Renal cortex interstitium (tissue), 11 donors: ENCODE measurements at regions not wholly inside any gene's neighbourhood (a gene's known extent, or its start where the extent isn't known, plus 50 kb on each side); places are given as distances from the start of the nearest gene placed in this dataset.
A peak's percentile ranks its signal among the peaks of the same experiment; 100 is the strongest.

Experiments used
- DNase-seq, 11 donors: peaks; one replicate each; pipeline ENCODE4 v3.0.0-alpha.2; 2013; ENCODE audit warnings: low read depth in 9 of 11, low spot score in 4 of 11; ENCODE audit errors: extremely low read depth in 1 of 11

- DNase-seq = no peak
These were observed 881.3 kb upstream of the NR2F2 start for GRCh38 chr15:95449230-95449628.

DNA sequence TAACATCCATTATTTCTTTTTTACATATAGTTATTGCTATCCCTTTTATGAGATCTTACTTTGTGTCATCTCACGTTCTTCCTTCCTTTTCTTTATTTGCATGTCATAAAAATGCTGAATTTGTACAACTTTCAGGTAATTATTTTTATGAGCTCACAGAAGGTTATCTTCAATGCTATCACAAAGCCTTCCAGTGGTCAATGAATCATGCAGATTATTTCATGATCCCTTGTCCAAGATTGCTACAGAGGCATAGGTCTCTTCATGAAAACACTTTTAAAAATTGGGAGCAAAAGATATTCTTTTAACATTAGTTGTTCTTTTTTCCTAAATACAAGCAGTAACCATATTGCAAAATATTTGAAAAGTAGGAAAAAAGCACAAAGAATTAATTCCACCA is 880.1 kb upstream of the NR2F2 start:
- no peak for DNase-seq

DNA sequence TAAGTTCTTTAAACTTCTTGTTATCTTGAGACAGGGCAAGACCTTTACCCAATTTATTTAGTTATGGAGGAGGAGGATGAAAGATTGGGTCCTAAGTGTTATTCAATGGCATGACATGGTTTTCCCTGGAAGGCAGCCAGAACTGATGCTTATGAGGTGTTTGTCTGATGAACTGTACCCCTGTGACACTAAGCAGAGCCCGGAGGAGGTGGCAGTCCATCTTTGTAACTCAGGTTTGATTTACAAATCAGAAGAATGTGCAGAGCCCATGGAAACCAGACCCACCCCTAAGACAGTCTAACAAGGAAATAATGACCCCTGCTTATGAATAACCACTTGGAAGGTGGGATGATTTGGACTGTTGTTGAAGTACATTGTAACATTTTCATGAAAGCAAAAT is 878.6 kb upstream of the NR2F2 start:
- no peak for DNase-seq

- no peak for DNase-seq
These were observed 875.9 kb upstream of the NR2F2 start for GRCh38 chr15:95454403-95455262.

- no peak for DNase-seq
These were observed 873.0 kb upstream of the NR2F2 start for GRCh38 chr15:95457520-95457919.

DNA sequence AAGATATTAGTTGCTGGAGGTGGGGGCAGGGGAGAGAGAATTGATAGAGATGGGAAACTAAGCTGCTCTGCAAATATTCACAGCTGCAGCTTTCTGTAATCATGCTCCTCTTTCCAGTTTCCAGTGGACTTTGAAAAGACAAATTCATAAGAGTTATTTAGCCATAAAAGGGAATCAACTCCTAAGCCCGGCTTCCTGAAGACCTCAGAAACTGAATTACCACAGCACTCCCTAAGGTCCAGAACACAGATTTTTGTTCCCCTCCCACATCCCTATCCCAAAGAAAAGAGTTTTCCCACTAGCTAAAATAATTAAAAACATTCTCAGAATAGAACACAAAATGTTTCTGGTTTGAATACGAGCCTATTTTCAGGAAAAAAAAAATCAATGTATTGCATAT is 871.8 kb upstream of the NR2F2 start:
- DNase-seq = no peak

GRCh38 chr15:95459273-95459672 is 871.2 kb upstream of the NR2F2 start:
- no peak for DNase-seq

GRCh38 chr15:95464509-95464908 is 866.0 kb upstream of the NR2F2 start:
- peak in 8 of 11 donors; percentile 62 to 90 (median 85) for DNase-seq

DNA sequence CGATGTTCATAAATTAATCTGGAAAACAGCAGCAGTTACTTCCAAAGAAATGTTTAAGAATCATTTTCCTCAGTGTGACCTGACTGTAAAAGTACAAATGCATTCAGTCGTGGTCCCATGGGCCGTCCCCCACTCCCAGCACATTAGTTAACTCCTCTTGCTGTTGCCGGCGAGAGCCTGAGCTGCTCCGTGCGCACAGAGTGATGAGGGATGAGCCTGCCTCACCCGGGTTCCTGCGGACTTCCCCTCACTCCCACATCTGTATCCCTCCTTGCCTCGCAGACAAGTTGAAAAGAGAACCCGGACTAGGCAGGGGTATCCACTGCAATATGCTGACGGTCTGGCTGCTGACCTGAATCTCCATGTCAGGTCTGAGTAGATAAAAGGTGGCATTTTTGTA is 861.7 kb upstream of the NR2F2 start:
- DNase-seq = no peak

- DNase-seq = no peak
These were observed 861.0 kb upstream of the NR2F2 start for GRCh38 chr15:95469496-95470000.

DNA sequence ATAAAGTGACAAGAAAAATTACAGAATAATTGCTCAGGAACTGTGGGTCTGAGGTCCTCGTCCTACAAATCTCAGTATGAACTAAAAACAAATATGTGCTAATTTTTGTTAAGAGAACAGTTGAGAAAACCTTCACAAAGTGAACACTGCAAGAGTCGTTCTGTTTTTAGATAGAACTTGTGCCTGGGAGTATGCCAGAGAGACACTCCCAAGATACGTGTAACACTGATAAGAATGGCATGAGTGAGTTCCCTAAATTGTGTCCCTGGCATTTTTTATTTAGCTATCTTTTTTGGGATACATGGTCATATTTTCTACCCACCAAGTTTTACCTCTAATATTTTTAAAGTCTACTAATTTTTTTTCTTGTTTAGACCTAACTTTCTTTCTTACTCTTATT is 860.0 kb upstream of the NR2F2 start:
- no peak for DNase-seq

GRCh38 chr15:95470997-95471689 is 859.4 kb upstream of the NR2F2 start:
- no peak for DNase-seq

DNA sequence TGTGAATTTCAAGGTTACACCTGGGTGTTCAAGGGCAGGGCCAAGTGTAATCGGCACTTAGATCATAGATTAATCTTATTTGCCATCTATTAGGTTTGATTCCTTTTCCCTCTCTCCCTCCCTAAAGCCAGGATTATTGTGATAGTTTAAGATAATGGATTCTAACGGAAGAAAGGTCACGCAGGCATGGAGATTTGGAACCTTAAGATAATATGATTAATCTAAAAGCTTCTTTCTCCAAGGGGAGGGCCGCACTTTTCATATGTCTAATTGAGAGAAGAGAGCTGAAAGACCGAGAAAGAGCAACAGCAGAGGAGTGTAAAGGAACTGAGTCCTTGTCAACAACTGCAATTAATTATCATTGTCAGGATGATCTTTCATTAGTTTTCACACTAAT is 858.8 kb upstream of the NR2F2 start:
- no peak for DNase-seq

DNA sequence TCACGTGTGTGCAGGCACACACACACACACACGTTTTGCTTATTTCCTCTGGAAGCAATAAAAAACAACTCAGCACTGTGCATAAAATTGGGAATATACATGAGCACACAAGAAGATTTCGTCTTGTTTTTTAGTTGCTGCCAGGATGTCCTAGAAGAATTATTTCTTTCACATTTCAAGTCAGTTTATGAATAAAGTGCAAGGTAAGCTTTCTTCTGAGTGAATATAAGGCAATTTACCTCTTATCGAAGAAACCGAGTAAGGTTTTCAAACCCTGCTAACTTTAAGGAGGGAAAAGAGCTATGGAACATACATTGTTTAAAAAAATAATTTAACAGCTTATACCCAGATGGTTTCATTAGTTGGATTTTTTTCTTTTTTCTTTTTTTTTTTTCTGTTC is 855.4 kb upstream of the NR2F2 start:
- no peak for DNase-seq

GRCh38 chr15:95479308-95479707 is 851.2 kb upstream of the NR2F2 start:
- no peak for DNase-seq

DNA sequence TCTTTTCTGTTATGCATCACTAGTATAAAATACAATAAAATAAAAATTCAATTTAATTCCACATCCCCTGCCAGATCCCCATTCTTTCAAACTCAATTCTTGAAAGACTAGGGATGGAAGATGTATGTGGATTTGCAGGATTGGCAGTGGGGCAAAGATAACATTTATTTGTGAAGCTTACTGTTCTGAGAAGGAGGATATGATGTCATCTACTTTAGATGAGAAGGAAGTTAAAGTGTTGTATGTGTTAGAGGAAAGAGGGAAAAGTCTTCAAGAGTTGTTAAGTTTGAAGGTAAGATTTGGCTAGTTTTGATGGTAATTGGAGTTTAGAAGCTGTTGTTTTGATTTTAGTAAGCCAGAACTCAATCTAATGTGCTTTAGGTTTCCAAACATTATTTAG is 845.1 kb upstream of the NR2F2 start:
- DNase-seq = no peak

DNA sequence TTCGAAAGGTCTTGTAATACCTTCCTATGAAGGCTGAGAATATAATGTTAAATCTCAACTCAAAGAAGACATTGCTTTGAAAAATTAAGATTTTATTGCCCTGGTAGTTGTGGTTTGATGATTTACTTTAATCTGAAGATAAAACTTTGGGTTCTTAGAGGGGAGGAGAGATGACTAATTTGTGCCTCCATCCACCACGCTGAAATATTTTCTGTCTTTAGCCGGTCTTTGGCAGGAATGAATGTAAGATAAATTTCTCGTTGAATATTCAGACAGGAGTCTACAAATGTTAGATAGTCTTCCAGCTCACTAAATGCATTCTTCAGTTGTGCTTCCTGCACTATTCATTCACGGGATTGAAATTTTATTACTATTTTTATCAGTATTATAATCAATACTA is 844.3 kb upstream of the NR2F2 start:
- no peak for DNase-seq

- DNase-seq = no peak
These were observed 841.4 kb upstream of the NR2F2 start for GRCh38 chr15:95489103-95489502.

GRCh38 chr15:95492388-95493070 is 838.0 kb upstream of the NR2F2 start:
- DNase-seq = no peak

- no peak for DNase-seq
These were observed 835.4 kb upstream of the NR2F2 start for GRCh38 chr15:95494971-95495541.
